HG02870 (cell line): ENCODE measurements at regions not wholly inside any gene's neighbourhood (a gene's known extent, or its start where the extent isn't known, plus 50 kb on each side); places are given as distances from the start of the nearest gene placed in this dataset.
"Not testable (repeated sequence)": the region's sequence is repeated elsewhere in the genome, so short reads cannot be mapped to it uniquely, and the experiment has no call there.

Experiments used
- ATAC-seq: cut with Tn5 transposase; IDR thresholded peaks from one replicate; pipeline ENCODE4 v1.9.1; 2021; ENCODE audit warnings: mild to moderate bottlenecking, moderate library complexity; ENCODE audit not compliant: unreplicated experiment

DNA sequence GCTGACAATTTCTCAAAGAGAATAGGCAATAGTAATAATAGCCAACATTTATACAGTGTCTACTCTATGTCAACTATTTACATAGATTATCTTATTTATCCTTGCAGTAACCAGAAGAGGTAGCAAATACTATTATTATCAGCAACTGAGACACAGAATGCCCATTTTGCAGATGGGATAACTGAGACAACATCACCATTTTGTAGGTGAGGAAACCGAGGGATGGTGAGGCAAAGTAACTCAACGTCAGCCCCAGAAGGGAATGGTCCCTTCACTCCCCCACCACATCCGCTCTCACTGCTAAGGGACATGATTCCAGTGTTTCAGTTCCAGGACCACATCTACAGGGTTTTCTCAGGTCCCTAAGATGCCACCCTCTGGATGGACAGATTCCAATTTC lies 261.2 kb upstream of the NEBL start:
- ATAC-seq = no peak

DNA sequence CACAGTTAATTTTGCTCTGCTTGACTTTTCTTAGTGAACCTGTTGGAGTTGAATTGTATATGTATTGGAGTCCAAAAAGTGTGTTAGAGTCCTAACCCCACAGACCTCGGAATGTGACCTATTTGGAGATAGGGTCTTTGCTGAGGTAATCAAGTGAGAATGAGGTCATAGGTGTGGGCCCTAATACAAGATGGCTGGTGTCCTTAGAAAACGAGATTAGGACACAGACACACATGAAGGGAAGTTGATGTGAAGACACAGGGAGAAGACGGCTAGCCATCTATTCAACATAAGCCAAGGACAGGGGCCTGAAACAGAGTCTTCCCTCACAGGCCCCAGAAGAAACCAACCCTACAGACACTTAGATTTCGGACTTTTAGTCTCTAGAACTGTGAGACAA lies 260.6 kb upstream of the NEBL start:
- no peak for ATAC-seq

DNA sequence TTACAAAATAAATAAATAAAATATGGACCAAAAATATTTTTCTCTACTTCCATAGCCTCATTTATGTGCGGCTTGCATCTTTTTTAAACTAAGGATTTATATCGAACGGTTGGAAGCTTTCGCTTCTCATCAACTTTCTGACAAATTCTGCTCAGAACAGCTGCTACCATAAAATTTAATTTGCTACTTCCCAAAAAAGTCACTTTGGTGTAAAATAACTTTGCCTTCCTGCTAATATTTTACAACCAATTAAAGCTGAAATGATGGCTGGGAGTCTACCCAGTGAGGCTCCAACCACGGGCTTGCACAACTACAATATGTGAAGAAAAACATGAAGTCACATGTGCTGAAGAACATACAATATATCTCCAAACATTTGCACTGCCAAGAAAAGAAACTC lies 253.1 kb upstream of the NEBL start:
- no peak for ATAC-seq

DNA sequence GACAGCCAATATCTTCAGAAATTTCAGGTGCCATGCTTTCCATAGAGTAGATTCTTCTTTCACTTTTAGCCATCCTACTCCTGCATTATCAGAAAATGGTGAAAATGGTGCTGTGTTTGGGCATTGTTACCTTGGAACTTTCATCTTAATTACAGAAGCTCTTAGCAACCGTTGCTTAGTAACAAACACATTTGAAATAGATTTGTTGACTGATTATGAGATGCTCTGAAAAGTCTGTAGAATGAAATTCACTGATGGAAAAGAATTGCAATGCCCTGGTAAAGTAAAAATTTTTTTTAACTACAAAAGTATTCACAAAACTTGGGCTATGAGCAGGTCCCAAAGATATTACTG lies 249.3 kb upstream of the NEBL start:
- no peak for ATAC-seq

DNA sequence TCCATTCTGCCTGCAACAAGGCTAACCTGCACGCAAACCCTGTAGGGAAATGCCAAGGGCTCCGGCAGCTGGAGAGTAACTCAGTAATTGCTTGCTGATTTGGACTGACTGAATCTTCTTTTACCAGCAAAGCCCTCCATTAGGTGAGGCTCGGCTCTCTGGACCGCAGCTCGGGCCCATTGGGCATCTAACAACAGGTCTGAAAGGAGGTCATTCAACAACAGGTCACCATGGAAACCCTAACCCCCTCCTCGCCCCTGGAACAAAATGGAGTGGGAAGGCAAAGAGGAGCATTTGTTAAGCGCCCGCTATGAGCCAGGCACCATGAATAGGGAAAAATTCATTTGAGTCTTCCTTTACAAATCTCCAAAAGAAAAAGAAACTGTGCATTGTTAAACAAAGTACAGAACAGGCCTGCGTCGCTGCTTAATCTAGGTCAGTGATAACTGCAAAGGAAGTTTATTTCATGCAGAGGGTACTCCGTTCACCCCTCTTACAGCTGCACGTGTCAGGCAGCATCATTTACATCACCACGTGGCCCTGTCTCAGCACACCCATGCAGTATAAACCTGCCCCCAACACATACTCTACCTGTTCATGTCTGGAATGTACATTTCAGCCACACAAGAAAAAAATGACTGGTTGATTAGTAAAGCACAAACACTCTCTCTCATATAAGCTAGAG lies 248.8 kb upstream of the NEBL start:
- ATAC-seq = no peak

DNA sequence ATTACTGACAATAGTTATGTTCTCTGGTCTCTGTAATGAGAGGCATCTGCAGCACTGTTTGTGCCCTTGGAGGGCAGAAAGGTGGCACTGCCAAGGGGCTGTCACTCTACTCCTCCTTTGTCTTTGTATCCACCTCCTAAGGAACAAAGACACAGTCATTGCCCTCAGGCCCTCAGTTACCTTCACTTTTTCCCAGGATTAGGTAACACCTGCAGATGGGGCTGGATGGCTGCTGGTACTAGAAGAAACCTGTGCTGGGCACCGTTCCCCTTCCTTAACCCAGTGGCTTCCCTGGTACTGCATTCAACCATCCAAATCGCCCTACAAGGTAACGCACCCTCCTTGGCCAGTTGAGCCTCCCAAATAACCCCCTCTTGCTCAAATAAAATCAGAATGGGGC lies 246.9 kb upstream of the NEBL start:
- ATAC-seq = no peak

DNA sequence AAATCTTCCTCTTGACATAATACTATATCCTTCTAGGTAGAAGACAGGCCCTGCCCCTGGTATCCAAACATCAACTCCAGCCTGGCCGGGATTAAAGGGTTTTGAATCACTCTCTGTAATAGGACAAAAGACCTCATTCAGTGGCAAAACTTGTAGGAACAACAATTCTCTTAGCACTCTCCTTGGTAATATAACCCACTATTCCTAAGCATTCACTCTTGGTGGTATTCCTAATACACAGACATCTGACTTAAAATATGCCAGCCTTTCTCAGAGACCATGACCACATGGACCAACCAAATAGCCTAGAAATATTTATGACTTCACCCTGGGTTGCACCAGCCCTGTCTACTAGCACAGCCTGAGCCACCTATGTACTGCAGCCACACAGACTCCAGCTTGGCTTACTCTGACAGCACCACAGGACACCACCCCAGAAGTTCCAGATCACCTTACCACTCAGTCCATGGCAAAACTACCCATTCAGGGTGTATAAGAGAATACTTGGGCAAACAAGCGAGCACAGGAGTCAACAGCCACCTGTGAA lies 244.9 kb upstream of the NEBL start:
- no peak for ATAC-seq

DNA sequence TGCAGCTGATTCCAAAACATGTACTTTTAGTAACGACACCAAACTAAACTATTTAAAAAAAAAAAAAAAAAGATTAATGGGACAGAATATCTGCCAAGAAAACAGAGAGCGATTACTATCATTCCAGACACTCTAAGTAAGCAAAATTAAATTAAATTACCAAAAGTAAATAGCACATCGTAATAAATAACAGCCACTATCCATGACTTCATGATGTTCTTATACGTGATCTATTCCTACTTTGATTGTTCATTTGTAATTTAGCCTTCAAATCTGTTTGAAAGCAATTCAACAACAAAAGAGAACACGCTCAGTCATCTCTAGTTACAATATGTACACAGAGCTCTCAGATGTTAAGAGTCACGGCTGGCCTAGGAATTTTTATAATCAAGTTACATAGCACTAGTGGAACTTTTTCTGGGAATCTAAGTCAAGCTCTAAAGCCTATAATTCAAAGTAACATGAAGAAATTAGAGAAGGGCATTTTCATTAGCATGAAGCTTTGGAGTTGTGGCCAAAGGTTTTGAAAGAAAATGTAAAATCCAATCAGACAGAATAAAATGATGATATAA lies 241.7 kb upstream of the NEBL start:
- no peak for ATAC-seq

DNA sequence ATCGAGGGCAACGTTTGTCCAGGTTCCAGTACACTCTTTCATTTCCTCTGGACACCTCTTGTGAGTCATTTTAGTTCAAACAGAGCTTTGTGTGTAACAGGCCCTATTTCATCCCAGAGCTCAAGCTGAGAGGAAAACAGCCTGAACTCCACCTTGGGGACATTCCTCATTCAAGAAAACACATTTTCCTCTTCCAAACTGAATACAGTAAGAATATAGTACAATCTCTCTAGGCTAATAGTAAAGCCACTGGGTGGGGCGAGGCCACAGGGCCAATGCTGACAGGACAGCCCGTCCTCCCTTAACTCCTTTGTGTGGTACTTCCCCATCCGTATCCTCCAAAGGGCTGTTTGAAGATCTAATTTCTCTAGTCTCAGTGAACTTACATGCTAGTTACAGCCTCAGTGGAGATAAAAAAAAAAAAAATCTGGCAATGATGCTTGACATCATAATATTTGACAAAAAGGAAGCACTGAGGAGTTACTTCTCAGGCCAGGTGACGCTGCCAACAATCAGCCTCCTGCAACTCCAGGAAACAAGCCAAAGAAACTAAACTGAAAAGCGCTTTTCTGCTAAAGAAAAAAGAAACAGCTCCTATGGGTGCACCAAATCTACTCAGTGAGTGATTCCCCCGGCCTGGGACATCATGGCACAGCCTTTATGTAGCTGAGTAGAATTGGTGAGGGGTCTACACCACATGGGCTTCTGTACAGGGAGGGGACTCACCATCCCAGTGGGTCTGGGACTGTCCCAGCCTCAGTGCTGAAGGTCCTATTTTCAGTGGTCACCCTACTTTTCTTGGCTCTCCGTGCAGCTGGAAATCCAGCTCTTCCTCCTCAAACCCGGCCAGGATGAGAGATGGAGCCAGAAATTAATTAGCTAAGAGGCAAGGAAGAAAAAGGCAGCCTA lies 238.2 kb upstream of the NEBL start:
- ATAC-seq = no peak

DNA sequence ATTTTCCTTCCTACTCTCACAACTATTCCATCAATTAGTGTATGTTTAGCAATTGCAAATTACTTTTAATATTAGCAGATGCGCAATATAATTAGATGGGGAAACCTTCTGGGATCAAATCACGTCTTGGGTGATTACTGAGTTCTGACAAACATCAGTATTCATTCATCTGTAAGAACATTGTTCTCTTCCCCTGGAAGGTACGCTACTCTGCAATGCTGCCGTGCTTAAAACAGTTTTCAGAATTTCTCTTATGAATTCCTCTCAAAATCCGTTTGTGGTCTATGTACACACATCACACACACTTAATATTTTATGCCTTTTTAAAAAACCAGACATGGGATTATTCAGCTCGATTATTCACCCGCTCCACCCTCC lies 237.5 kb upstream of the NEBL start:
- ATAC-seq = no peak

DNA sequence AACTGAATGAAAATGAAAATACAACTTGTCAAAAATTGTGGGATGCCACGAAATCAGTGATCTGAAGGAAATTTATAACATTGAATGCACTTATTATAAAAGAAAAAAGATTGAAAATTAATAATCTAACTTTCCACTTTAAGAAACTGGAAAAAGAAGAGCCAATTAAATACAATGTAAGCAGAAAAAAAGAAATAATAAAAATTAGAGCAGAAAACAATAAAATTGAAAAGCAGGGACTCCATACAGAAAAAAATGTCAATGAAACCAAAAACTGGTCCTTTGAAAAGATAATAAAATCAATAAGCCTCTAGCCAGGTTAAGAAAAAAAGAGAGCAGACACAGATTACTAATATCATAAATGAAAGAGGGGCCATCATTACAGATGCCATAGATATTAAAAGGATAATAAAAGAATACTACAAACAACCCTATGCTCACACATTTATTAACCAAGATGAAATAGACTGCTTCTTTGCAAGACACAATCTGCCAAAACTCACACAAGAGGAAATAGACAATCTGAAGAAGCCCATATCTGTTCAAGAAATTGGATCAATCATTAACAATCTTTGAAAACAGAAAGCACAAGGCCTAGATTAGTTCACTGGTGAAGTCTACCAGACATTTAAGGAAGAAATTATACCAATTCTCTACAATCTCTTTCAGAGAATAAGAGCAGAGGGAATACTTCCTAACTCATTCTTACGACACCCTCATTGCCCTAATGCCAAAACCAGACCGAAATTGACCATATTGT lies 233.8 kb upstream of the NEBL start:
- ATAC-seq = no peak

DNA sequence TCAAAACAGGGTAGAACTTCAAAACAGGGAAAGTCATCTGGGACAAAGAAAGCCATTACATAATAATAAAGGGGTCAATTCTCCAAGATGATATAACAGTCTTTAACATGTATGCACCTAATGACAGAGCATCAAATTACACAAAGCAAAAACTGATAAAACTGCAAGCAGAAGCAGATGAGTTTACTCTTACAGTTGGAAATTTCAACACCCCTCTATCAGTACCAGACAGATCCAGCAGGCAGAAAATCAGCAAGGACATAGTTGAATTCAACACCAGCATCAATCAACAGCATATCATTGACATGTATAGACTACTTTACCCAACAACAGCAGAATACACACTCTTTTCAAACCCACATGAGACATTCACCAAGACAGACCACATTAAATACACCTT lies 233.0 kb upstream of the NEBL start:
- ATAC-seq = no peak

DNA sequence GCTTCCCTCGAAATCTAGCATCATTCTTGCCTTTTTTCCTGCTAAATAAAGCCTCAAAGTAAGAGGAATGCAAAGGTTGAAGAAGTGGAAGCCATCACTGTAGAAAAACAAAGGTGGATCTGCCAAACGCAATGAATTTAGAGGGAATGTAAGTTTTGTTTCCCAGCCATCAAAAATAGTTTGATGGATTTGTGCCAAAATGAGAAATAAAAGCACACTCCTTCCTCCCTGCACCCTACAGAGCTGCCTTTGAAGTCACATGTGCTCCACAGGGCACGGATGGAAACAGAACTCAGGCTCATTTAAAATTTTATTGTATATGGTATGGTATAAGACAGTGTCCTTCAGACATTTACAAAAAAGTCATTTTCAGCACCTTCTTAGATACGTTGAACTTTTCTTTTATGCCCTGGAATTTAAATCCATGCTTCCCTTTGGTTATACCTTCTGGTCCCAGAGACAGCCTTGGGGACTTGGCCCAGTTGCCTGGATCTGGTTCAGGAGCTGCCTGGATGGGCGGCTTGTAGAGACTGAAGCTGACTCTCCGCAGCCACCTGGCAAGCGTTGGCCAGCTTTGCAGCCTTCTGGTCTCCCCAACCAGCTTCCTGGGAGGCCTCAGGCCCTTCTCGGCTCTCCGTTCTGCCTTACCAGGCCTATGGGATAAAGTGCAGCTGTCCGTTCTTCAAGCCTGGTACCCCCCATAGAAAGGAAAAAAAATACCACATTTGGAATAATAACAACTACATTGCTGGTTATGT lies 228.5 kb upstream of the NEBL start:
- ATAC-seq = no peak

DNA sequence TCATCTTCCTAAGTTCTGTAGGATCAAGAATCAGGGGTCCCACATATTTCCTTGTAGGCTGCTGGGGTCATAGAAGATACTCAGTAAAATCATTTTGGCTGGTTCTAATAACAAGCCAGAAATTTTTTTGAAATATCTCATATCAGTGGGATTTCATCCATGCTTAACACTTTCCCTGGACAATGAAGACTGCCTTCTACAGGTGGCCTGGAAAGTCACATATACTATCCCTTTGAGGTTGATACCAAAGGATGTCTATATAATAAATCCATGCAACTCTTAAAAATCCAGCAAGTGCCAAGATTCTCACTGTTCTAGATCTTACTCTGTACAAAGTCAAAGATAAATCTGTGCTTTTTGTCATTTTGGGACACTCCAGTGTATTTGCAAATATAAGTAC lies 225.8 kb upstream of the NEBL start:
- peak; percentile 45 for ATAC-seq

DNA sequence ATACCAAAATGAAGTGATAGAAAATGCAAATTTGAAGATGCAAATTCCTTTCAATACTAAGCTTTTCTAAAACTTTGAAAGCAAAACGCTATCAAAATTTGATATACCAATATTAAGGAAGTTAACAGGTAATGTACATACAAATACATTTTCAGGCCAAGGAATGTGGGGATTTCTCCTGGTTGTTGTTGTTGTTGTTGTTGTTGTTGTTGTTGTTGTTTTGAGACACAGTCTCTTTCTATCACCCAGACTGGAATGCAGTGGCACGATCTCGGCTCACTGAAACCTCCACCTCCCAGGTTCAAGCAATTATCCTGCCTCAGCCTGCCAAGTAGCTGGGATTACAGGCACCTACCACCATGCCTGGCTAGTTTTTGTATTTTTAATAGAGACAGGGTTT lies 224.7 kb upstream of the NEBL start:
- not testable (repeated sequence) for ATAC-seq

DNA sequence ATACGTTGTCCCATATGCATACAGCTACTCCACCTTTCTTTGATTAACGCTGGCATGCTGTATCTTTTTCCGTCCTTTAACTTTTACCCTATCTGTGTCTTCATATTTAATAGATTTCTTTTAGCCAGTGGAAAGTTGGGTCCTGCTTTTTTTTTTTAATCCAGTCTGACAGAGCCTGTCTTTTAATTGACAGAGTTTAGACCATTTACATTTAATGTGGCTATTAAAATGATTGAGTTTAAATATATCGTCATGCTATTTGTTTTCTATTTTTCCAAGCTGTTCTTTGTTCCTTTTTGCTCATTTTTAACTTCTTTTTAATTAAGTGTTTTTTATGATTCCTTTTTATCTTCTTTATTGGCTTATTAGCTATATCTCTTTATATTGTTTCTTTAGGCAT lies 217.6 kb upstream of the NEBL start:
- no peak for ATAC-seq

DNA sequence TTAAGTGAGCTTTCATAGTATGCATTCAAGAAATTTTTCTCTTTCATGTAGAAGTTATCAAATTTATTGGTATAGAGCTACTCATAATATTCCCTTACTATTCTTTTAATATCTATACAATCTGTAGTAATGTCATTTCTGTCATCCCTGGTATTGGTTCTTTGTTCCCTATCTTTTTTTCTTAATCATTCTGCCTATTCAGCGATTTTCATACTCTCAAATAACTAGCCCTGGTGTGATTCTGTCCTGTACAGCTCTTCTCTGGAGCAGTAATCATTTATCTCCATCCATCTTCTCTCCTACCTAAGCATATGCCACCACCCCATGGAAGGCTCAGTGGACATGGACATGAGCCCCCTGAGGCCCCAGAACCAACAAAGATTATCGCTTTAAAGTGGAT lies 213.2 kb upstream of the NEBL start:
- ATAC-seq = no peak

DNA sequence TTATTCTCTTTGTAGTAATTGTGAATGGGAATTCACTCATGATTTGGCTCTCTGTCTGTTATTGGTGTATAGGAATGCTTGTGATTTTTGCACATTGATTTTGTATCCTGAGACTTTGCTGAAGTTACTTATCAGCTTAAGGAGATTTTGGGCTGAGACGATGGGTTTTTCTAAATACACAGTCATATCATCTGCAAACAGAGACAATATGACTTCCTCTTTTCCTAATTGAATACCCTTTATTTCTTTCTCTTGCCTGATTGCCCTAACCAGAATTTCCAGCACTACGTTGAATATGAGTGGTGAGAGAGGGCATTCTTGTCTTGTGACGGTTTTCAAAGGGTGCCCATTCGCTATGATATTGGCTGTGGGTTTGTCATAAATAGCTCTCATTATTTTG lies 209.8 kb upstream of the NEBL start:
- ATAC-seq = not testable (repeated sequence)

DNA sequence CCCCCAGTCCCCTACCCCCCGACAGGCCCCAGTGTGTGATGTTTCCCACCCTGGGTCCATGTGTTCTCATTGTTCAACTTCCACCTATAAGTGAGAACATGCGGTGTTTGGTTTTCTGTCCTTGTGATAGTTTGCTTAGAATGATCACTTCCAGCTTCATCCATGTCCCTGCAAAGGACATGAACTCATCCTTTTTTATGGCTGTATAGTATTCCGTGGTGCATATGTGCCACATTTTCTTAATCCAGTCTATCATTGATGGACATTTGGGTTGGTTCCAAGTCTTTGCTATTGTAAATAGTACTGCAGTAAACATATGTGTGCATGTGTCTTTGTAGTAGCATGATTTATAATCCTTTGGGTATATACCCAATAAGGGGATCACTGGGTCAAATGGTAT lies 208.2 kb upstream of the NEBL start:
- ATAC-seq = not testable (repeated sequence)

DNA sequence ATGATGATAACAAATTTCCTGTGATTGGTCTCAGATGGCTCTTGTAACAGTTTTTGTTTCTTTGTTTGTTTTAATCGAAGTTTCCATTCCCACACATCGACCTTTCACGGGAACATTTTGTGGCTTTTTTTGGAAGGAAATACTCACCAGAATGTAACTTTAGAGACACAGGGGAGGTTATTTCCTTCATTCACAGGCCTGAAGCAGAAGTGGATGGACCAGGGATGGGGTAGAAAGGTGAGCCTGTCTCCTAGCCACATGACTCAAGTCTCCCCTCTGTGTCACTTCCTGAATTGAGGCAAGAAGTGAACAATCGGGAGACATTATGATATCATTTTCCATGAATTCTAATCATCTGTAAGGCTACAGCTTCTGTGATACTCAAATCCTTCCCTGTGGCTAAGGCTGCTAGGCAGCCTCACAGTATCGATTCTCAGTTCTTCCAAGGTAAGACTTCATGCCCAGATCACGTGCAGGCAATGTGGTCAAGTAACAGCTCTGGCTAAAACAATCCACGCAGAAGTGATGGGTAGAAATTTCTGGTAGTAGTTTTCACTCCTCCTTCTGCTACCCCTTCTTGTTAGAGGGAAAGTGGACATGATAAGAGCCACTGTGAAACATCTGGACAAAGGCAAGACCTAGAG lies 203.9 kb upstream of the NEBL start:
- no peak for ATAC-seq
